ENCODE measurements at regions not wholly inside any gene's neighbourhood (a gene's known extent, or its start where the extent isn't known, plus 50 kb on each side); places are given as distances from the start of the nearest gene placed in this dataset.
"Not testable (repeated sequence)": the region's sequence is repeated elsewhere in the genome, so short reads cannot be mapped to it uniquely, and the experiment has no call there.

GRCh38 chr9:62843145-62843544 is 1653.3 kb downstream of the SPATA31A7 start:
- H2AFZ ChIP-seq (ENCODE audit: control insufficient read depth, low read length); DNase-seq (ENCODE audit: low read depth, low spot score); H3K36me3 ChIP-seq (ENCODE audit: control insufficient read depth in 2 of 2, extremely low read depth in 1 of 2, insufficient read depth in 2 of 2, low read length in 2 of 2); H3K27me3 ChIP-seq (ENCODE audit: control insufficient read depth, extremely low read depth, insufficient read depth, low read length); H3K9me3 ChIP-seq (ENCODE audit: control insufficient read depth, low read depth, low read length); FAIRE-seq; H3K4me1 ChIP-seq (ENCODE audit: control insufficient read depth, extremely low read depth, insufficient read depth, low read length); H3K27ac ChIP-seq (ENCODE audit: control insufficient read depth, insufficient read depth, low read length); H3K9ac ChIP-seq (ENCODE audit: control insufficient read depth, extremely low read depth, insufficient read depth, low read length); H3K9me1 ChIP-seq (ENCODE audit: control insufficient read depth, extremely low read depth, insufficient read depth, low read length); dilution Hi-C loops (cut with MboI; ENCODE audit: extremely low pct_ligation_motif_present, low sequenced_read_pairs); H4K20me1 ChIP-seq (ENCODE audit: control insufficient read depth, extremely low read depth, insufficient read depth, low read length); H3K4me2 ChIP-seq (ENCODE audit: control insufficient read depth, extremely low read depth, insufficient read depth, low read depth, low read length); H3K4me3 ChIP-seq (ENCODE audit: control insufficient read depth in 2 of 3, extremely low read depth in 1 of 3, insufficient read depth in 2 of 3, low read depth in 1 of 3, low read length in 3 of 3); H3K79me2 ChIP-seq (ENCODE audit: control insufficient read depth, insufficient read depth, low read length): not testable (repeated sequence)

GRCh38 chr9:62843706-62844290 is 1654.0 kb downstream of the SPATA31A7 start:
- H3K9me3 ChIP-seq (ENCODE audit: control insufficient read depth, low read depth, low read length); FAIRE-seq; H3K27ac ChIP-seq (ENCODE audit: control insufficient read depth, insufficient read depth, low read length); H3K4me2 ChIP-seq (ENCODE audit: control insufficient read depth, extremely low read depth, insufficient read depth, low read depth, low read length); DNase-seq (ENCODE audit: low read depth, low spot score); H3K9ac ChIP-seq (ENCODE audit: control insufficient read depth, extremely low read depth, insufficient read depth, low read length); H2AFZ ChIP-seq (ENCODE audit: control insufficient read depth, low read length); dilution Hi-C loops (cut with MboI; ENCODE audit: extremely low pct_ligation_motif_present, low sequenced_read_pairs); H3K36me3 ChIP-seq (ENCODE audit: control insufficient read depth in 2 of 2, extremely low read depth in 1 of 2, insufficient read depth in 2 of 2, low read length in 2 of 2); H3K9me1 ChIP-seq (ENCODE audit: control insufficient read depth, extremely low read depth, insufficient read depth, low read length); H3K79me2 ChIP-seq (ENCODE audit: control insufficient read depth, insufficient read depth, low read length); H3K4me3 ChIP-seq (ENCODE audit: control insufficient read depth in 2 of 3, extremely low read depth in 1 of 3, insufficient read depth in 2 of 3, low read depth in 1 of 3, low read length in 3 of 3); H4K20me1 ChIP-seq (ENCODE audit: control insufficient read depth, extremely low read depth, insufficient read depth, low read length); H3K27me3 ChIP-seq (ENCODE audit: control insufficient read depth, extremely low read depth, insufficient read depth, low read length); H3K4me1 ChIP-seq (ENCODE audit: control insufficient read depth, extremely low read depth, insufficient read depth, low read length): not testable (repeated sequence)

GRCh38 chr9:62844681-62845185 is 1654.9 kb downstream of the SPATA31A7 start:
- H3K9me3 ChIP-seq (ENCODE audit: control insufficient read depth, low read depth, low read length); H3K4me1 ChIP-seq (ENCODE audit: control insufficient read depth, extremely low read depth, insufficient read depth, low read length); H3K36me3 ChIP-seq (ENCODE audit: control insufficient read depth in 2 of 2, extremely low read depth in 1 of 2, insufficient read depth in 2 of 2, low read length in 2 of 2); H2AFZ ChIP-seq (ENCODE audit: control insufficient read depth, low read length); H3K4me2 ChIP-seq (ENCODE audit: control insufficient read depth, extremely low read depth, insufficient read depth, low read depth, low read length); H3K27me3 ChIP-seq (ENCODE audit: control insufficient read depth, extremely low read depth, insufficient read depth, low read length); H3K27ac ChIP-seq (ENCODE audit: control insufficient read depth, insufficient read depth, low read length); DNase-seq (ENCODE audit: low read depth, low spot score); H3K79me2 ChIP-seq (ENCODE audit: control insufficient read depth, insufficient read depth, low read length); H3K9ac ChIP-seq (ENCODE audit: control insufficient read depth, extremely low read depth, insufficient read depth, low read length); H3K9me1 ChIP-seq (ENCODE audit: control insufficient read depth, extremely low read depth, insufficient read depth, low read length); dilution Hi-C loops (cut with MboI; ENCODE audit: extremely low pct_ligation_motif_present, low sequenced_read_pairs); H4K20me1 ChIP-seq (ENCODE audit: control insufficient read depth, extremely low read depth, insufficient read depth, low read length); FAIRE-seq; H3K4me3 ChIP-seq (ENCODE audit: control insufficient read depth in 2 of 3, extremely low read depth in 1 of 3, insufficient read depth in 2 of 3, low read depth in 1 of 3, low read length in 3 of 3): not testable (repeated sequence)

- H3K27ac ChIP-seq (ENCODE audit: control insufficient read depth, insufficient read depth, low read length); H3K36me3 ChIP-seq (ENCODE audit: control insufficient read depth in 2 of 2, extremely low read depth in 1 of 2, insufficient read depth in 2 of 2, low read length in 2 of 2); DNase-seq (ENCODE audit: low read depth, low spot score); H3K4me3 ChIP-seq (ENCODE audit: control insufficient read depth in 2 of 3, extremely low read depth in 1 of 3, insufficient read depth in 2 of 3, low read depth in 1 of 3, low read length in 3 of 3); H3K4me1 ChIP-seq (ENCODE audit: control insufficient read depth, extremely low read depth, insufficient read depth, low read length); dilution Hi-C loops (cut with MboI; ENCODE audit: extremely low pct_ligation_motif_present, low sequenced_read_pairs); H3K79me2 ChIP-seq (ENCODE audit: control insufficient read depth, insufficient read depth, low read length); H3K9ac ChIP-seq (ENCODE audit: control insufficient read depth, extremely low read depth, insufficient read depth, low read length); H3K9me1 ChIP-seq (ENCODE audit: control insufficient read depth, extremely low read depth, insufficient read depth, low read length); H3K4me2 ChIP-seq (ENCODE audit: control insufficient read depth, extremely low read depth, insufficient read depth, low read depth, low read length); H2AFZ ChIP-seq (ENCODE audit: control insufficient read depth, low read length); H4K20me1 ChIP-seq (ENCODE audit: control insufficient read depth, extremely low read depth, insufficient read depth, low read length); H3K27me3 ChIP-seq (ENCODE audit: control insufficient read depth, extremely low read depth, insufficient read depth, low read length); H3K9me3 ChIP-seq (ENCODE audit: control insufficient read depth, low read depth, low read length); FAIRE-seq: not testable (repeated sequence)
Measured at GRCh38 chr9:62848258-62848657, 1658.4 kb downstream of the SPATA31A7 start.

- H3K9me3 ChIP-seq (ENCODE audit: control insufficient read depth, low read depth, low read length); H3K4me2 ChIP-seq (ENCODE audit: control insufficient read depth, extremely low read depth, insufficient read depth, low read depth, low read length); H3K4me3 ChIP-seq (ENCODE audit: control insufficient read depth in 2 of 3, extremely low read depth in 1 of 3, insufficient read depth in 2 of 3, low read depth in 1 of 3, low read length in 3 of 3); FAIRE-seq; H3K27me3 ChIP-seq (ENCODE audit: control insufficient read depth, extremely low read depth, insufficient read depth, low read length); H3K79me2 ChIP-seq (ENCODE audit: control insufficient read depth, insufficient read depth, low read length); H4K20me1 ChIP-seq (ENCODE audit: control insufficient read depth, extremely low read depth, insufficient read depth, low read length); H3K9me1 ChIP-seq (ENCODE audit: control insufficient read depth, extremely low read depth, insufficient read depth, low read length); H3K4me1 ChIP-seq (ENCODE audit: control insufficient read depth, extremely low read depth, insufficient read depth, low read length); H2AFZ ChIP-seq (ENCODE audit: control insufficient read depth, low read length); DNase-seq (ENCODE audit: low read depth, low spot score); dilution Hi-C loops (cut with MboI; ENCODE audit: extremely low pct_ligation_motif_present, low sequenced_read_pairs); H3K36me3 ChIP-seq (ENCODE audit: control insufficient read depth in 2 of 2, extremely low read depth in 1 of 2, insufficient read depth in 2 of 2, low read length in 2 of 2); H3K9ac ChIP-seq (ENCODE audit: control insufficient read depth, extremely low read depth, insufficient read depth, low read length); H3K27ac ChIP-seq (ENCODE audit: control insufficient read depth, insufficient read depth, low read length): not testable (repeated sequence)
Measured at GRCh38 chr9:62849991-62850390, 1660.2 kb downstream of the SPATA31A7 start.
